Prostate gland (tissue), 2 donors: ENCODE measurements at regions not wholly inside any gene's neighbourhood (a gene's known extent, or its start where the extent isn't known, plus 50 kb on each side); places are given as distances from the start of the nearest gene placed in this dataset.
"Not testable (repeated sequence)": the region's sequence is repeated elsewhere in the genome, so short reads cannot be mapped to it uniquely, and the experiment has no call there.

Source experiments
- DNase-seq: peaks from one replicate; pipeline ENCODE4 v3.0.0-alpha.2; 2019; ENCODE audit warnings: low spot score
- H3K27ac ChIP-seq, 2 donors: fragments of 200-600 bp; sonication (generic); 2 replicates each; pipeline ENCODE4 v1.5.1; 2017 to 2019
- H3K27me3 ChIP-seq: fragments of 200-600 bp; sonication (generic); replicated peaks from 2 replicates; pipeline ENCODE4 v1.5.1; 2019; ENCODE audit not compliant: insufficient read depth
- H3K36me3 ChIP-seq, 2 donors: fragments of 200-600 bp; sonication (generic); 1 replicate in 1 of 2; 2 replicates in 1 of 2; pipeline versions ENCODE4 v1.5.1 to v1.8.1; 2017 to 2019
- H3K4me1 ChIP-seq: fragments of 200-600 bp; sonication (generic); replicated peaks from 2 replicates; pipeline ENCODE4 v1.5.1; 2019
- H3K4me3 ChIP-seq, 2 donors: fragments of 200-600 bp; sonication (generic); 2 replicates each; pipeline ENCODE4 v1.5.1; 2017 to 2019
- H3K9me3 ChIP-seq: fragments of 200-600 bp; sonication (generic); 2 replicates; pipeline ENCODE4 v1.5.1; 2017
- CTCF ChIP-seq, 4 experiments: fragments of 200-600 bp in 2 of 4; fragments of 450-650 bp in 2 of 4; sonication (generic) in 2 of 4; IDR thresholded peaks; 1 replicate in 3 of 4; 2 replicates in 1 of 4; pipeline ENCODE4 v1.5.1; 2016 to 2019; ENCODE audit warnings: antibody characterized with exemption in 4 of 4, mild to moderate bottlenecking in 2 of 4, moderate library complexity in 2 of 4
- POLR2A ChIP-seq: fragments of 450-650 bp; IDR thresholded peaks from one replicate; pipeline ENCODE4 v1.6.1; 2016; ENCODE audit warnings: antibody characterized with exemption, mild to moderate bottlenecking
- POLR2AphosphoS5 ChIP-seq: sonication (generic); formaldehyde crosslinking; IDR thresholded peaks from one replicate; pipeline ENCODE4 v1.6.1; 2017; ENCODE audit warnings: antibody characterized with exemption
- WGBS: methylation state at CpG from one replicate; pipeline ENCODE4 v1.1.5; 2018; 5-methylcytosine and 5-hydroxymethylcytosine counted together
- intact Hi-C: fragments of 100-400 bp; cut with DNase I; formaldehyde crosslinking; loops from one replicate; pipeline ENCODE4 v1.14.2; 2022

DNA sequence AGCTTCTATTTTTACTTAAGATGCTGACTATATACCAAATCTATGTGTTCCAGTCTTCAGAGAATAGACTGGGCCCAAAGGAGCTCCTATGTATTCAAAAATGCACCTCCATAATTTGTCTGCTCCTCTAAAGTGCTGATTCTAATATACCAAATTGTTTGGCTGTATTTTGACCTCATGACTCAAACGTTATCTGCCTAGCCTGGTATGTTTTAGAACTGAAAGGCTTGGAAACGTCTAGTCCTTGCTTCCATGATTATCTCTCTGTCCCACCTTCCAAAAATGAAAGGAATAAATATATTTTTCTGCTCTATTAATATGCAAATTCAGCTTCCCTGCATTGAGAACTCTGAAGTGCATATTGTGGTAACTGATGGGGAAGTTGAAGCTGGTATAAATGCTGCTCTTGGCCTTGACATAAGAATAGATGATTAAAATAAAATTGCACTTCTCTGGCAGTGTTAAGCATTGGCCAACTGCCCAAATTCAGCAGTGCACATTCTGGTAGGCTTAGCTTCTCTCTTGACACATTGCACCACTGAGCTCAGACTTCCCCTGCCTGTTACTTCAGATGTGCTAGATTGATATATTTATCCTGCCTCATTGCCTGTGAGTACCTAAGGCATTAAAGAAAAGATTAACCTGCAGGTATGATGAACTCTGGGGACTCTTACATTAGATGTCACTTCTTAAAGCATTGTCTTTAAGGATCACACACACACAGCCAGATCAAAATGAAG lies 882.3 kb downstream of the RPS29 start:
- H3K4me3 ChIP-seq: no peak overlapping the region
- no peaks in the 10 kb centered on the region for H3K27me3 ChIP-seq
- H3K4me1 ChIP-seq: no peaks in the 10 kb centered on the region
- no peak for TF ChIP-seq POLR2A
- no peak for TF ChIP-seq CTCF (IDR thresholded peaks at IDR 0.05)
- no peak for TF ChIP-seq POLR2AphosphoS5
- H3K36me3 ChIP-seq: no peaks in the 10 kb centered on the region
- WGBS: 45% methylated on average over 2 of the region's 2 CpGs
- DNase-seq: no peak
- H3K9me3 ChIP-seq: no peaks in the 10 kb centered on the region
- no peak overlapping the region for H3K27ac ChIP-seq
- intact Hi-C loops: no loop called here

DNA sequence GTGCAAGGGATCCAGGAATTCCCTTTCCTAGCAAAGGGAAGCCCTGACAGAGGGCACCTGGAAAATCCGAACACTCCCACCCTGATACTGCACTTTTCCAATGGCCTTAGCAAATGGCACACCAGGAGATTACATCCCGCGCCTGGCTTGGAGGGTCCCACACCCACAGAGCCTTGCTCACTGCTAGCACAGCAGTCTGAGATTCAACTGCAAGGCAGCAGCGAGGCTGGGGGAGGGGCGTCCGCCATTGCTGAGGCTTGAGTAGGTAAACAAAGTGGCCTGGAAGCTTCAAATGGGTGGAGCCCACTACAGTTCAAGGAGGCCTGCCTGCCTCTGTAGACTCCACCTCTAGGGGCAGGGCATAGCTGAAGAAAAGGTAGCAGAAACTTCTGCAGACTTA lies 888.8 kb downstream of the RPS29 start:
- intact Hi-C loops, H3K4me3 ChIP-seq, DNase-seq, H3K4me1 ChIP-seq, H3K27ac ChIP-seq, H3K9me3 ChIP-seq, H3K36me3 ChIP-seq, H3K27me3 ChIP-seq: not testable (repeated sequence)
- WGBS: 80% methylated on average over 6 of the region's 6 CpGs

DNA sequence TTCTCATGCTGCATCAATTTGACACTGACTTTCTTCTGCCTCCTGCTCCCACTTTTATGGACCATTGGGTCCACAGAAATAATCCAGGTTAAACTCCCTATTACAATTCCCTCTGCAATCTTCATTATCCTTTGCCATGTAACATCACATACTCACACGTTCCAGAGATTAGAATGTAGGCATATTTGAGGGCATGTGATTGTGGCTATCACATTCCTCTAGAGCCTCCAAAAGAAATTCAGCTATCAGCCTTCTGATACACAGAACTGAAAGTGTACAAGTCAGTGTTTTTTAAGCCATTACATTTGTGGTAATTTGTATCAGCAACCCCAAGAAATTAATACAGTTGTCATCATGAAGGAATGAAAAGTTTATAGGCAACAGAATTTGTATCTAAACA lies 892.4 kb downstream of the RPS29 start:
- Histone ChIP-seq H3K27me3 (no peaks in the 10 kb centered on the region), H3K4me3 (no peak overlapping the region), H3K36me3 (no peaks in the 10 kb centered on the region), H3K27ac (no peak overlapping the region), H3K4me1 (no peaks in the 10 kb centered on the region), H3K9me3 (no peaks in the 10 kb centered on the region)
- 66% methylated on average over 1 of the region's 1 CpG for WGBS
- TF ChIP-seq CTCF (IDR thresholded peaks at IDR 0.05) (no peak), POLR2AphosphoS5 (no peak), POLR2A (no peak)
- intact Hi-C loops: no loop called here
- DNase-seq: no peak

- Histone ChIP-seq H3K27ac (no peak overlapping the region), H3K9me3 (no peaks in the 10 kb centered on the region), H3K36me3 (no peaks in the 10 kb centered on the region), H3K27me3 (no peaks in the 10 kb centered on the region), H3K4me1 (no peaks in the 10 kb centered on the region), H3K4me3 (no peak overlapping the region)
- no peak for TF ChIP-seq CTCF (IDR thresholded peaks at IDR 0.05)
- no peak for TF ChIP-seq POLR2A
- no peak for TF ChIP-seq POLR2AphosphoS5
- DNase-seq: no peak
- 92% methylated on average over 1 of the region's 1 CpG for WGBS
- intact Hi-C loops: no loop called here
Measured at GRCh38 chr14:48690349-48690748, 895.8 kb downstream of the RPS29 start.

DNA sequence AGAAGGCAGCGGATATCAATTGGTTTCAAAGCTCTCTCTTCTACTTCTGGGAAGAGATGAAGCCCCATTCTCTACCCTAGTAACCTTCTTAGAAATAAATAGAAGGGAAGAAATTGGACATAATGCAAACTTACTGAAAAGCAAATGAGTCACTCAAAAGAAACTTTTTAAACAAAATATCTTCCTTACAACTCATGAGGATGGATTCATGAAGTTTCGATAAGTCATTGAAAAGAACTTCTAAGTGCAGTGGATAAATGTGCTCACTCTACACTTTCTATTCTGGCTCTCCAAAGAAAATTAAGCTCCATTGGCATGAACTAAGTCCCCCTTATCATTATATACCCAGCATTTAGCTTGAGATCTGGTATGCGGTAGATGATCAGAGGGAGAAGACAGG lies 899.5 kb downstream of the RPS29 start:
- no peak for DNase-seq
- no peak overlapping the region for H3K27ac ChIP-seq
- 95% methylated on average over 3 of the region's 3 CpGs for WGBS
- TF ChIP-seq POLR2AphosphoS5: no peak
- no peak for TF ChIP-seq POLR2A
- TF ChIP-seq CTCF (IDR thresholded peaks at IDR 0.05): no peak
- H3K4me1 ChIP-seq: no peaks in the 10 kb centered on the region
- no peaks in the 10 kb centered on the region for H3K36me3 ChIP-seq
- H3K27me3 ChIP-seq: no peaks in the 10 kb centered on the region
- H3K4me3 ChIP-seq: no peak overlapping the region
- no peaks in the 10 kb centered on the region for H3K9me3 ChIP-seq
- intact Hi-C loops: no loop called here
